Activated CD8-positive, alpha-beta memory T cell treated with anti-CD3 and anti-CD28 coated beads, Interleukin-2, amount 50 U/mL, for 1 hour (primary cell): ENCODE measurements at regions not wholly inside any gene's neighbourhood (a gene's known extent, or its start where the extent isn't known, plus 50 kb on each side); places are given as distances from the start of the nearest gene placed in this dataset.

Experiments
- DNase-seq: peaks from one replicate; pipeline ENCODE4 v3.0.0-alpha.2; 2020; ENCODE audit errors: extremely low read depth

DNA sequence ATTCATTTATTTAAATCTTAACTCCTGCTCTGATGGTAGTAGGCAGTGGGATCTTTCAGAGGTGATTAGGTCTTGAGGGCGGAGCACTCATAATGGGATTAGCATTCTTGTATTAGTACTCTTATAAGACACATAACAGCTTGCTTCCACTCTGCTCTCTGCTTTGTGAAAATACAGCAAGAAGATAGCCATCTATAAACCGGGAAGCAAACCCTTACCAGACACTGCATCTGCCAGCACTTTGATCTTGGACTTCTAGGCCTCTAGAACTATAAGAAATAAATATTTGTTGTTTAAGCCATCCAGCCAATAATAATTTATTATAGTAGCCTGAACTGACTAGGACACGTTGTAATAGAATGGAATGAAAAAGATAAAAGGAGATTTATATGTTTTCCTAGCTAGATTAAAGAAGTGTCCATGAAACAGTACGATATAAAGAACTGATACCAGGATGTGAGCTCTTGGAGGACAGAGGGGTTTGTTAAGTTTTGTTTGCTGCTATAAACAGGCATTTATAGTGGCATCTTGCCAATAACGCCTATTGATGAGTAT is 869.9 kb downstream of the MRPL39 start:
- no peak for DNase-seq

DNA sequence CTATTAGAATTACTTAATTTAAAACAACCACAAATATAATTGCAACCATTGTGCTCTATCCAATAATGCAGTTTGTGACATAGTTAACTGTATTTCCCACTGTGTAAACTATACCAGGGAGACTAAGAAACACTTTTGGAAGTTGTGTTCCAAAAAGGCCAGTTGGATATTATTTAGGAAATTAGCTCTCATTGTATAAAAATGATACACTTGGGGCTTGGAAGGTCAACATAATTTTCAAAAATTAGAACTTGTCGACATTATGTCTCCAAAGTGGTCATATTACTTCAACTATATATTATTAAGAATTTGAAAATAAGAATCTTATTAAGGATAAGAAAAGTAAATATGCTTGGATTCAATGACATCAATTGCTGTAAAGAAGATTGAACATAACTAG is 876.6 kb downstream of the MRPL39 start:
- DNase-seq = no peak

DNA sequence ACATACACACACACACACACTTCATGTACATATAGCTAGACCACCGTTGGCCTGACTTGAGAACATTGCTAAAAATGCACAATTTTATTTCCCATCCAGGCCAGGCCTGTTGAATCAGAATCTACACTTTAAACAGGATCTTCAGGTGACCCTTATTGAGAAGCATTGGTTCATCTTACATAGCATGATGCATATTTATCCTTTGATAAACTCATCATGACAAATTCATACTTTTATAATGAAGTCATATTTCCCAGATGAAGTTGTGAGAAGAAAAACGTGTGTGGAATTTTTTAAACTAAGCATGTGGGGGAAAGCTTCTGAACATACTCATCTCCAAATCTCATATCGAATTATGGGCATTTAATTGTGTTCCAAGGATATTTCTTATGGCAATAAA is 877.7 kb downstream of the MRPL39 start:
- no peak for DNase-seq

DNA sequence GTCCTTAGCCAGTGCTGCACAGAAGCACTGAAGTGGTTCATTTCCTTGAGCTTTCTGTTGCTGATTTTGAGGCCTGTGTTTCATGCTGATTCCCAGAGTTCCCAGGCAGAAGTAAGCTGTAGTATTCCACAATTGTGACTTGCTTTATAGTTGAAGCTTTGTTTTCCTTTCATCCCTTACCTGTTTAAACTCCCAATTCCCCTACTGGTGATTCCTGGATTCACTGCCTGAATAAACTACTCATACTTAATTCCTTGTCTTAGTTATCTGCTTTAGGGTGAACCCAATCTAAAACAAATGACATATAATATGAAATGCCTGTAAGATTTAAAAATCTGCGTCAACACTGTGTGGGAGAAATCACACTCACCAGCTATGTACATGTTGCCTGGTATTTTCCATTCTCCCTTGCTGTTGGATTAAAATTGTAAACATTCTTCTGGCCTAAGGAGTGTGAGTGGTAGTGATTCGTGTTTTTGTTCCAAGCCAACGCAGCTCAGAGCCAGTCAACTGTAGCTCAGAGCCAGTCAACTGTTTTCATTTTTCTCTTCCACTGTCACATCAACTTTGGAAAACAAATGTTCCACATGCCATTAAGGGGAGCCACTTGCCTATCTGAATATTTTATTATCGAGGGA is 879.4 kb downstream of the MRPL39 start:
- DNase-seq = no peak

DNA sequence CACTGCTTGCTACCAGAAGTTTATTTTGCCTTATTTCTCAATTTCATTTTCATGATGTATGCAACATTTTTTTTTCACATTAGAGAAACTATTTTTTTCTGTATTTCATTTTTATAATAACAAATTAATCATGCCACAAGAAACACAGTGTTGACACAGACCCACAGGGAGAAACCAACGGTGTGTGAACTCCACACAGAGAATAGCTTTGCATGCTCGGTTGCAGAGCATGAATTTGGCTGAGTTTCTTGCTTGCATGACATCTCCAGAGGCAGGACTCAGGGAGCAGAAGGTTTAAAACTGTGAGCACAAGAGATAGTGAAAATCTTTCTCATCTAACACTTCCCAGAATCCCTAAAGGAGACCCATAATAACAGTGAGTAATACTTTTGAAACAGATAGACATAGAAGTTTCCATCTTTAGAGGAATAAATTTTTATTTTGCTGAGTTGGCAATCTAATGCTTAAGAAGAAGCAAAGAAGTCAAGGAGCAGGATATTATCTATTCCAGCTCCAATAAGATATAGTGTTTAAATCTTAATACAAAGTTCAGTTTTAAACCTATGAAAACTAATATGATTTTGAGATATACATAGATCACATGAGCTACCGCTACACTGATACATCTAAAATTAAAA is 890.9 kb downstream of the MRPL39 start:
- no peak for DNase-seq

DNA sequence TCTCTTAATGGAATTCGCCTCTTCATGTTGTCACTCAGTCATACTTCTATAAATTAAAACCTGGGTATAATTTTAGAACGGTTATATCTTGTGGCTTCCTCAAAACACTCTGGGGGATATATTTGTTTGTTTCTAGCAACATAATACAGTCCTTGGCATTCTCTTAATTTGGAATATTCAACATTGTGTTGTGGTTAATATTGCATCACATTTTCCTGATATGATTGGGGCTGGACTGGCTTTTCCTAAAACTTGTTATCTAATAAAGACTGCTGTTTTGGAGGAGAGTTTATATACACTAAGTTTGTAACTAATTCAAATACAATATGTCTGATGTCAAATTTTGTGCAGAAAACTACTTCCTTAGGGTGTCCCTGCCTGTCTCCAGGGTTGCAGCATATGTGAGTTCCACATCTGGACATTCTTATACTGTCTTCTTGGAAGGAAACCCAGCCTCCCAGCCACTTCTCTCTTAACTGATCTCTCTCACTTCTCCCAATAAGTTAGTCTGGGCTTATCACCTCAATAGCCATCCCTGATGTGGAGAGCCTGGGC is 892.6 kb downstream of the MRPL39 start:
- no peak for DNase-seq

DNA sequence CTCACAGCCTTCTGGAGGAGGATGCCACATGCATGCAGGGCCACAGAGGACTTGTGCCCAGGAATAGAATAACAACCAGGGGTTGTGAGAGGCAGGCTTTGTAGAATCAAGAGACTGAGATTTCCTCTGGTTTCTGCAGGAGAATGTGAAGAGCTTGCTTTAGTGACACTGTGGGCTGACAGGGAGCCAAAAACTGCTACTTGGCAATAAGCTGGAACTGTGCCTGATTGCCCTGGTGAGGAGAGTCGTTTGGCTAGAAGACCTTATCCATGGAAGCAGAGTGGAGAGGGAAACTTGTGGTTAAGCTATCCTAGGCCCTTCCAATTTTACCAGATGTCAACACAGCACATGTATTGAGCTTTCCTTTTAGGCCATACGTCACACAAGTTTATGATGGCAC is 902.1 kb downstream of the MRPL39 start:
- no peak for DNase-seq

DNA sequence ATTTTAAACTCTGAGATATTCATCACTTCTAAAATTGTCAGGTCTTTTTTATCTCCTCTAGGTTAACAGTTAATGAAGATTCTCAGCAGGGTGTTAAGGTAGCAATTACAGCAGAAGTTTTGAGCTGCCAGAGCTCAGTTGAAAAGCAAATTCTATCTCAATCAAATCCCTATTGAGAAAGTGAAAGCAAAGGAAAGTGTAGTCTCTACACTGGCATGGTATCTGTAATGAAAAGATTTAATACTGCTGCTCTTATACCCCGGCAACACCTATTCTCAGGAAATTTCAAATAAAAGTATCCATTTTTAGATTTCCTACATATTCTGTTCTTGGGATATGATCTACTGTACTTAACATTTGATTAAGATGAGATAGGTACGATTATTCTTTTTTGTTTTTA is 913.5 kb downstream of the MRPL39 start:
- no peak for DNase-seq

DNA sequence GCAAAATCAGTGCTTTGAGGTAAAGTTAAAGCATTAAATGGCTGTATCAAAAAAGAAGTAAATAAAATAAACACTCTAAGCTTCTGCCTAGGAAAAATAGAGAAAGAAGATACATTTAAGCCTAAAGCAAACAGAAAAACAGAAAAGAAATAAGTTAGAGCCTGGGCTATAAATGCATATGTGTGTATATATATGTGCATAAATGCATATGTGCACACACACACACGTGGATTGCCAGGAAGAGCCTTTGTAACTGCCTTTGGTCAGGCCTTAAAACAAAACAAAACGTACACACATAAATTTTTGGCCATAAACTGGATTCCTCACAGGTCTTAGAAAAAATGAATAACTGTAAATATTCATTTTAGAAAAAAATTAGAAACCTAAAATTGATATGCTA is 925.8 kb downstream of the MRPL39 start:
- DNase-seq = no peak

DNA sequence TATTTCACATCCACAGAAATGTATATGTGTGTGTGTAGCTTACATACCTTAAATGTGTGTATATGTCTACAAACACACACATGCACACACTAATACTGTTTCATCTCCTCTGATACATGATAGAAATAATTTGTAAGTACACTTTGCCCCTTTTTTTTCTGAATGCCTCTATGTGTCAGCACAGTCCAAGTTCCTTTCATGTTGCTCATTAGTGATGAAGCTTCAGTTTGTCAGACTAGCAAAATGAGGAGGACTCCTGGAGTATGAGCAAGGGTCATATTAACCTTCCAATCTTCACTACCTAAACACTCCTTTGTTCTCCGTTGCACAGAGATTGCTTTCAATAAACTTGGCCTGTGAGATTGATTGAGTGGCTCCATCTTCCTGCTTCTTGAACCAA is 935.4 kb downstream of the MRPL39 start:
- no peak for DNase-seq

DNA sequence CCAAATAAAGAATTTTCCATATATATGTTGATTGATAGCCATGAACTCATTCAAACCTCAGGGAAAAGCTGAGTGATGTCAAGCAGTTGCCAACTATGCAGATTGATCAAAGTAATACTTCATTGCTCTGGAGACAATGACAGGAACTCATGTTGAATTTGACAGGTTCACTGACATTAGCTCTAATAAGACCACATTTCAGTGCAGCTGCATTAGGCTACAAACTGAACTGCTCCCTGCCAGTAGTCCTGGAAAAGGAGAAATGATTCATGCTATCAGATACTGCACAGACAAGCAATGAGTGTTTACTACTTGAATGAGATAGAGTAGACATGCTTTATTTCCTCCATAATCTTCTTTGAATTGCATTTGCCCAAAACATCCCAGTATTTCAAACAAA is 948.4 kb downstream of the MRPL39 start:
- DNase-seq = no peak

DNA sequence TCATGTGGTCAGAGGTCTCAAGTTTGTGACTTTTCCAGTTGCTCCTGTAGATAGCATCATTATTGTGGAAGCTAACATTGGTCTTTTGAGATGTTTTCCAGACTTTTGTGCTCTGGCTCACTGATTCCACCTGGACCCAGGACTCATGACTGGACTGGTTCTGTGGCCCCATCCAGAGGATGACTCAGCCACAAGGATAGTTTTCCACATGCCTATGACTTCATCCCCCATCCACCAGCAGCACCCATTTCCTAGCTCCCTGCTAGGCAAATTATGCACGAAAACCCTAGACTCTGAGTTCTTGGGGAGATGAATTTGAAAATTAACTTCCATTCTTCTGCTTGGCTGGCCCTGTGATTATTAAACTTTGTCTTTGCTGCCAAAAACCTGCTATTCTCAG is 949.3 kb downstream of the MRPL39 start:
- no peak for DNase-seq

DNA sequence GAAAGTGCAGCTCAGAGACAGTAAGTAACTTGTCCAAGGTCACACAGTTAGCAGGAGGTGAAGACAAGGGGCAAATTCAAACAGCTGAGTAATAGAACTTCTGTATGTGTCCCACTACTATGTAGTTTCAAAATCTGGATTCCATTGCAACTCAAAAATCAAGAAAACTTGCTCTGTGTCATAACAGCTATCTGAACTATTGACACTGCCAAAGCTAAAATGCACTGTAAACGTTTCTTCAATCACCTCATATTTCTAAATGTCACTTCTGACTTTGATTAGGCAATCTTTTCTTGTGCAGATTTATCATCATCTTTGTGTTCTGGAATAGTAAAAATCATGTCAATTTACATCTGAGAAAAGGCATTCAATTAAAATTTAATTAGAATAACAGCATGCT is 957.6 kb downstream of the MRPL39 start:
- no peak for DNase-seq

DNA sequence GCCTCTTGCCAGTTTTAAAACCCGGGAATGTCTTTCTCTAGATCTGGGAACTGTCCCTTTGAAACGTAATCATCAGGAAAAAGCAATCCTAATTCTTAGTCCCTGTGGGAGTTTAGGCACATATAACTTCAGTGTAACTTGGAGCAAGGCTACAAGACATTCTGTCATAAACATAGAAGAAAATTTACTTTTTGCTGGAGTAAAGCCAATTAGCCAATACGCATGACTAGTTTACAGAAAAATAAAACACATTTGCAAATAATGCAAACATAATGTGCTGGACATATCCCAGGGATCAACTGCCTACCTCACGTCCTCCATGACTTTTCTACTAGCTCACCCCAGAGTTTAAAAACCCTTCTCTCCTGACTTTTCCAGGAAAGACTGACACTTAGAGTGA is 970.6 kb downstream of the MRPL39 start:
- no peak for DNase-seq

DNA sequence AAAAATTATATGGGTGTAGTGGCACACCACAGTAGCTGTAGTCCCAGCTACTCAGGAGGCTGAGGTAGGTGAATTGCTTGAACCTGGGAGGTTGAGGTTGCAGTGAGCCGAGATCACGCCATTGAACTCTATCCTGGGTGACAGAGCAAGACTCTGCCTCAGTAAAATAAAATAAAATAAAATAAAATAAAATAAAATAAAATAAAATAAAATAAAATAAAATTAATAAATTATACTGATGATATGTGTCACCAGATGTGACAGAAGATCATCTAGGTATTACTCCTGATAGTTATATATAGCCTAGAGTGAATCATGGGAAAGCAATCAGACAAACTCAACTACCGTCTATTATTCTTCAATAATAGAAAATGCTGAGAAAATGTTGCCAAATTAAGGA is 972.5 kb downstream of the MRPL39 start:
- no peak for DNase-seq

DNA sequence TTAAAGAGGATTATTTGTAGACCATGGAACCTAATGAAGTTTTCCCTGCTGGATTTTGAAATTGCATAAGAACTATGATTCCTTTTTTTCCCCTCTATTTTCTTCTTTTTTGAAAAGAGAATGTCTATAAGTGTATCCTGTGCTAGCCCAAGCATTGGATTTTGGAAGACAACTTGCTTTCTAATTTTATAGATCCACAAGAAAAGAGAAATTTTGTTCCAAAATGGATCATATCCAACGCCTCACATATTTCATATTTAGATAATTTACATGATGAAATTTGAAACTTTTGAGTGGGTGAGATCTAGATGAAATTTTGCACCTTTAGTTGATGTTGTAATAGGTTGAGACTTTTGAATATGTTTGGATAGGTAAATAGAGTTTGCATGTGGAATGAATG is 978.7 kb downstream of the MRPL39 start:
- no peak for DNase-seq

DNA sequence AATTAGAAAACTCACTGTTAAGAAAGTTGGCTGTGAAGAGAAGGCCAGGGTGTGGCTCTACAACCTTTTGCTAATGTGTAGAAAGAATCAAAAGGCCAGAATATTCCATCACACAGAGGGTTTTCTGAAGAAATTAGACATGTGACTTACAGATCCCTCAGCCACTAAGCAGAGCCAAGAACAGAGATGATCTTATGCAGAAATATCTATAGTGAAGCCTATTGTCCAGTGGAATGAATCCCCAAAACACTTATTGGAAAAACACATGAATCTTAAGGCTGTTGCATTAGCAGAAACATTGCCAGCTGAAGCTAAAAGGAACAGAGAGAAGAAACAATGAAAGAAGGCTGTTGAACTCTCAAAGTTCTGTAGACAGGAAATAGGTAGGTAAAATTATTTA is 979.2 kb downstream of the MRPL39 start:
- no peak for DNase-seq

DNA sequence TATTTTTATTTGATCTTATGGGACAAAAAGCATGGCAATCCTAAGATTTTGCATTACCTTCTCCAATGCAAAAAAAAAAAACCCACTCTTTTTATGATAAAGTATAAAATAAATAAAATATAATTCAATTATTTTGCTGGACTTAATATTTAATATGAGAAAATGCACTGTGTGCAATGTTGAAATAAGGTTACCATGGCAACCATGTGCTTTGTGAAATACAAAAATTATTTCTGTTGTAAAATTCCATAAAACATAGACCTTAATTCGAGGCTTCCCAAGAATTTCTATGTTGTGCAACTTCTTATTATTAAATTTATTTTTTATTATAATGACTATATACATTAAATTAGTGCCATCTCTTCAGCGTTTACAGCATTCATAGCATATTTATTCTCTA is 989.5 kb downstream of the MRPL39 start:
- DNase-seq = no peak

DNA sequence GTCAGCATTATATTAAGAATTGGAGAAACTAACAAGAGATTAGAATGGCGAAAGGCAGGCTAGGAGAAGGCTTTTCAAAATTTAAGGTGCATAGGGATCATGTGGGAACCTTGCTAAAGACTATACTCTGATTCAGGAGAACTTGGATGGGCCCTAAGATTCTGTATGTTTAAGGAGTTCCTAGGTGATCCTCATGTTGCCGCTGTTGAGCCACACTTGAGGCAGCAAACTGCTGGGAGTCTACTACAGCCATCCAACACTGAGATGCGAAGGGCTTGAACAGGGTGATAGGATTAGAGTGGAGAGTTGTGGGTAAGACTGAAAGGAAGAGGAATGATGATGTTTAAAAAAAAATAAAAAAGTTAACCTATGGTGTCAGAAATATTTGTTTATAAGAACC is 1013.2 kb downstream of the MRPL39 start:
- DNase-seq = no peak

DNA sequence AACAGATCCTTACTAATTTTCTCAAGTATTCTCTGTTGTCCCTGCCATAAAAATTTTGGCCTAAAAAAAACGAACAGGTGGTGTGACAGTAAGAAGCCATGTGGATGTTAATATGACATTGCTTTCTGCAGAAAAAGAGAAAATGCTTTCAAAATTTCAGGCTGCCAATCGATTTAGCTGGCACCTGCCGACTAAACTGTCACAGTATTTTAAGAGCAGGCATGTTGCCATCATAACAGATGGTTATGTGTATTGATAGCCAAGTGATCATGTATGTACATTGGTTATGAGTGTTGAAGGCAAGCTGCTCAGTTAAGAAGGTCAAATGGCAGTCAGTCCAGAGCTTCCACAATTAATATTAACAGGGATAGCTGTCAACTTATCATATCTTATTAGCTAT is 1017.0 kb downstream of the MRPL39 start:
- DNase-seq = no peak

DNA sequence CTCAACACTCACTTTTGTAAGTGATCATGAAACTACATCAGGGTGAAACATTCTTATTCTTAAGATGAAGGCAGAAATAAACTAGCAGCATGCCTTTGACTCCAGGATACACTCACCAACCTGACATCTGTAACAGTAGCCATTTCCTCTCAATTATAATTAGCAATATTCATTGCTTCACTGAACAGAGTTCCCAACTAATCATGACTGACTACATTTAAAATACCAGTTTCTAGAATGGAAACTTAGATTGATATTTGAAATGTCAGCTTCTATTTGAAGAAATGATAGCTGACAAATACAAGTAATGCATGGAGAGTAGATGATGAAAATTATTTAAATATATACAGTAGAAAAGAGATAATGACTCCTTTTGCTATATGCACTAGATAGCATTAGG is 1023.8 kb downstream of the MRPL39 start:
- DNase-seq = no peak

DNA sequence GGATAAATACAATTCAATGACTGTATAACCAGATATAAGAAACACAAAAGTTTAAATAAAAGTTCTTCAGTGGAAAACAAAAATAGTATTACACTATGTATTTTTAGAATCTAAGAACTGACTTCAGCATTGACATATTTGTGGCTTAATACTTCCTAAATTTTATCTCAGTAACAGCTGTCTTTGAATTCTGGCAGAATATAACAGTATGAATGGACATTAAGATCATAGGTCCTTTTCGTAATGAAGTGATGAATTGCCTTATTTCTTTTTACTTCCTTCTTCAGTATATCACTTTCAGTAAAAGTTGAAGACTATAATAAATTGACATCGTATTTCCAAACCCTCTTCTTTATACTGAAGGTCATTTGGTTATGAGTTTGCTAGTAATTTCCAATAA is 1030.0 kb downstream of the MRPL39 start:
- DNase-seq = no peak

DNA sequence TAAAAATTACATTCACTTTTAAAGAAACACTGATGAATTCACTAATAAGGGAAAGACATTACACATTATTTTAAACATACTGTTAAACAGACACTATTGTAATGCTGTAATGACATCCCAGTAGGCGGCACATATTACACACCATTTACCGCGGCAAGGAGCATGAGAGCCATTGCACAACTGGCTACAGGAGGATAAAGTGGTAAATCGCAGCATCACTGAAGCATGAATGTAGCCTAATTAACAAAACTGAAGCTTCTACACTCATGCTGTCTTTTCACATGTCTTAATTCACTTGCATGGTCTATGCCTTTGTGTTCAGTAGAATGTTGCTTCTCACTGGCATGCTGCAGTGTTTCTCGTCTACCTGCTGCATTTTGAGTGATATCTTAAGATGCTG is 1046.0 kb downstream of the MRPL39 start:
- no peak for DNase-seq

DNA sequence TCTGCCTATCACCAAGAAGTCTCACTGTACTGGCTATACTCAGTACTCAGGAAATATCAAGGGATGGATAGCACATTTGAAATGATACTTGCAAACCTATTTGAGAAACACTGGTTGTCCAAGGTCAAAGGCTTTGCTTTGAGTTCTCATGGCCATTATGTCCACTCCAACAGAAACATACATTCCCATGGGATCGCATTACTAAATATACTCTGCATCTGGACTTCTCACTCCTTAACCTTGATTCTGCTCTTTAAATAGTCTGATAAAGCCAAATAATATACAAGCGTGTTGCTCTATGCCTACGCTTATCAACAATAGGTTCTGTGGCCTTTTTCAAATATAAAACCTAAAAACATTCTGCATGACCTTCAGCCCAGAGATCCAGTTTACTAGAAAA is 1054.8 kb downstream of the MRPL39 start:
- no peak for DNase-seq
